Heart left ventricle (tissue), 16 donors: ENCODE measurements at regions not wholly inside any gene's neighbourhood (a gene's known extent, or its start where the extent isn't known, plus 50 kb on each side); places are given as distances from the start of the nearest gene placed in this dataset.

ENCODE experiments used
- ATAC-seq, 4 donors: fragments of 200-7000 bp; cut with Tn5 transposase; one replicate each; pipeline ENCODE4 v1.9.1; 2020 to 2022; ENCODE audit warnings: moderate library complexity in 4 of 4, mild to moderate bottlenecking in 3 of 4, moderate number of reproducible peaks in 1 of 4
- DNase-seq, 5 donors: peaks; one replicate each; pipeline ENCODE4 v3.0.0-alpha.2; 2020
- H3K27ac ChIP-seq, 12 donors: fragments of 200-600 bp; sonication (generic) in 4 of 12; one replicate each; pipeline versions ENCODE4 v1.5.0 to v1.8.0; 2016 to 2022; ENCODE audit warnings: mild to moderate bottlenecking in 2 of 12
- H3K27me3 ChIP-seq, 9 donors: fragments of 200-600 bp; sonication (generic) in 2 of 9; one replicate each; pipeline versions ENCODE4 v1.5.1 to v1.8.0; 2016 to 2022; ENCODE audit warnings: mild to moderate bottlenecking in 3 of 9
- H3K36me3 ChIP-seq, 9 donors: fragments of 200-600 bp; sonication (generic) in 2 of 9; one replicate each; pipeline versions ENCODE4 v1.5.0 to v1.8.0; 2018 to 2022; ENCODE audit warnings: mild to moderate bottlenecking in 2 of 9
- H3K4me1 ChIP-seq, 12 donors: fragments of 200-600 bp; sonication (generic) in 4 of 12; one replicate each; pipeline versions ENCODE4 v1.5.0 to v1.8.0; 2016 to 2022; ENCODE audit warnings: mild to moderate bottlenecking in 3 of 12
- H3K4me3 ChIP-seq, 12 donors: fragments of 200-600 bp; sonication (generic) in 4 of 12; one replicate each; pipeline versions ENCODE4 v1.5.0 to v1.8.0; 2017 to 2022; ENCODE audit warnings: mild to moderate bottlenecking in 9 of 12, moderate library complexity in 4 of 12
- H3K9me3 ChIP-seq, 12 donors: fragments of 200-600 bp; sonication (generic) in 4 of 12; one replicate each; pipeline versions ENCODE4 v1.5.0 to v1.8.0; 2016 to 2022; ENCODE audit warnings: mild to moderate bottlenecking in 1 of 12
- CTCF ChIP-seq, 12 donors: fragments of 200-600 bp; sonication (generic) in 4 of 12; IDR thresholded peaks; one replicate each; pipeline versions ENCODE4 v1.5.0 to v1.8.0; 2018 to 2022; ENCODE audit warnings: antibody characterized with exemption in 12 of 12, mild to moderate bottlenecking in 5 of 12
- POLR2A ChIP-seq, 2 donors: fragments of 450-650 bp; IDR thresholded peaks; one replicate each; pipeline ENCODE4 v1.6.1; 2017; ENCODE audit warnings: antibody characterized with exemption in 2 of 2, mild to moderate bottlenecking in 2 of 2, moderate library complexity in 2 of 2
- WGBS, 4 donors: extraction: QIAGEN DNeasy Blood & Tissue Kit in 2 of 4; methylation state at CpG; one replicate each; pipeline versions ENCODE4 v1.1.5 to v1.1.7; 2013 to 2018; 5-methylcytosine and 5-hydroxymethylcytosine counted together
- intact Hi-C, 10 donors: fragments of 100-400 bp; cut with DNase I; formaldehyde crosslinking; loops; one replicate each; pipeline versions ENCODE4 v1.11.1 to v1.14.2; 2022
- donor health status: ischemic (EF 13 %, LVEDD 7.1; RV severe dilation, severe dysfunction).
- donor health status: healthy with polysubstance abuse.
- donor health status: DM: no; HTN: yes; CAD: no.
- donor health status: DM: no; HTN: no; CAD: no.
- donor health status: ischemic (EF 25% LVEDD 6.9; RV normal size, moderate dysfunction).
- donor health status: ischemic (EF 25% LVEDD 5.7; RV mildly dilated, moderate dysfunction).
- donor health status: healthy.
- donor health status: DM: yes; HTN: yes; CAD: no.
- donor health status: ischemic (EF 35%, LVEDD 5.7; RV mildly dilated, moderate dysfunction).
- donor health status: nonischemic (EF 11% LVEDD 7.7; RV severe dilation, severe dysfunction).
- donor health status: DM: yes; HTN: yes; CAD: no.
- donor health status: PGD.
- donor health status: ischemic (EF 29% LVEDD 5.4; RV normal size, mild dysfunction).
- donor health status: nonischemic (EF 23%, LVEDD 6.1; RV moderate dilation, normal function).

GRCh38 chr4:153938994-153939393, 150.1 kb upstream of the SFRP2 start:
- no peak for TF ChIP-seq POLR2A (IDR thresholded peaks at IDR 0.05)
- no peak for TF ChIP-seq CTCF (IDR thresholded peaks at IDR 0.05)
- no peaks in the 10 kb centered on the region for H3K9me3 ChIP-seq
- intact Hi-C loops = no loop called here
- H3K4me3 ChIP-seq = no peak overlapping the region
- H3K36me3 ChIP-seq = no peaks in the 10 kb centered on the region
- 87 to 89% (median 87%) methylated on average over 4 of the region's 4 CpGs for WGBS, 4 donors
- ATAC-seq (no peak), DNase-seq (no peak)
- no peak overlapping the region for H3K27ac ChIP-seq
- H3K4me1 ChIP-seq = no peaks in the 10 kb centered on the region
- H3K27me3 ChIP-seq = peaks cover 0 to 4% (median 0%) of the 10 kb centered on the region in 9 donors

GRCh38 chr4:153937289-153937688, 148.4 kb upstream of the SFRP2 start:
- H3K27me3 ChIP-seq = peaks cover 0 to 4% (median 0%) of the 10 kb centered on the region in 9 donors
- no peaks in the 10 kb centered on the region for H3K36me3 ChIP-seq
- H3K9me3 ChIP-seq = no peaks in the 10 kb centered on the region
- no peak for DNase-seq
- no peak for ATAC-seq
- no peaks in the 10 kb centered on the region for H3K4me1 ChIP-seq
- H3K27ac ChIP-seq = no peak overlapping the region
- WGBS, 4 donors = 43 to 56% (median 50%) methylated on average over 4 of the region's 4 CpGs
- no peak overlapping the region for H3K4me3 ChIP-seq
- no peak for TF ChIP-seq POLR2A (IDR thresholded peaks at IDR 0.05)
- no peak for TF ChIP-seq CTCF (IDR thresholded peaks at IDR 0.05)
- intact Hi-C loops = no loop called here

GRCh38 chr4:153936121-153936520, 147.2 kb upstream of the SFRP2 start:
- ATAC-seq = no peak
- no peaks in the 10 kb centered on the region for H3K4me1 ChIP-seq
- no peaks in the 10 kb centered on the region for H3K36me3 ChIP-seq
- peaks cover 0 to 4% (median 0%) of the 10 kb centered on the region in 9 donors for H3K27me3 ChIP-seq
- no peaks in the 10 kb centered on the region for H3K9me3 ChIP-seq
- no peak overlapping the region for H3K4me3 ChIP-seq
- intact Hi-C loops = no loop called here
- no peak for TF ChIP-seq POLR2A (IDR thresholded peaks at IDR 0.05)
- DNase-seq = no peak
- H3K27ac ChIP-seq = no peak overlapping the region
- WGBS, 4 donors = 32 to 50% (median 39%) methylated on average over 3 of the region's 3 CpGs

GRCh38 chr4:153934688-153935017, 145.8 kb upstream of the SFRP2 start:
- TF ChIP-seq CTCF (IDR thresholded peaks at IDR 0.05) (no peak), POLR2A (IDR thresholded peaks at IDR 0.05) (no peak)
- H3K36me3 ChIP-seq = no peaks in the 10 kb centered on the region
- H3K9me3 ChIP-seq = no peaks in the 10 kb centered on the region
- H3K4me1 ChIP-seq = no peaks in the 10 kb centered on the region
- H3K27me3 ChIP-seq = peaks cover 0 to 4% (median 0%) of the 10 kb centered on the region in 9 donors
- no peak overlapping the region for H3K4me3 ChIP-seq
- DNase-seq (no peak), ATAC-seq (no peak)
- intact Hi-C loops = no loop called here
- H3K27ac ChIP-seq = peak overlapping the region in 1 of 12 donors; percentile 77
- WGBS, 4 donors = 75 to 87% (median 79%) methylated on average over 3 of the region's 3 CpGs

GRCh38 chr4:153933915-153934687, 145.2 kb upstream of the SFRP2 start:
- Histone ChIP-seq H3K27me3 (peaks cover 0 to 4% (median 0%) of the 10 kb centered on the region in 9 donors), H3K4me3 (no peak overlapping the region), H3K4me1 (no peaks in the 10 kb centered on the region), H3K27ac (peak overlapping the region in 2 of 12 donors; percentile 11 to 77), H3K36me3 (no peaks in the 10 kb centered on the region), H3K9me3 (no peaks in the 10 kb centered on the region)
- ATAC-seq (no peak), DNase-seq (no peak)
- intact Hi-C loops = no loop called here
- no peak for TF ChIP-seq POLR2A (IDR thresholded peaks at IDR 0.05)
- no peak for TF ChIP-seq CTCF (IDR thresholded peaks at IDR 0.05)
- WGBS, 4 donors = 73 to 79% (median 77%) methylated on average over 8 of the region's 8 CpGs
